ENCODE measurements at regions not wholly inside any gene's neighbourhood (a gene's known extent, or its start where the extent isn't known, plus 50 kb on each side); places are given as distances from the start of the nearest gene placed in this dataset.
"Not testable (repeated sequence)": the region's sequence is repeated elsewhere in the genome, so short reads cannot be mapped to it uniquely, and the experiment has no call there.

GRCh38 chr6:71007298-71007697 is 50.4 kb upstream of the B3GAT2 start:
- not testable (repeated sequence) for H3K27ac ChIP-seq (ENCODE audit: low read depth, low read length); H3K4me3 ChIP-seq (ENCODE audit: low read depth in 1 of 5, low read length in 5 of 5); H3K9ac ChIP-seq (ENCODE audit: low read length in 5 of 5); H3K36me3 ChIP-seq (ENCODE audit: control insufficient read depth in 5 of 5, insufficient read depth in 5 of 5, low read length in 5 of 5); H3K4me1 ChIP-seq (ENCODE audit: control insufficient read depth in 5 of 5, insufficient read depth in 5 of 5, low read length in 5 of 5); H3K27me3 ChIP-seq (ENCODE audit: control insufficient read depth in 5 of 5, insufficient read depth in 4 of 5, low read length in 5 of 5)
- H3K9me3 ChIP-seq (ENCODE audit: control insufficient read depth in 5 of 5, low read length in 5 of 5): peaks cover 0 to 14% (median 3%) of the 10 kb centered on the region in 5 donors

- no peaks in the 10 kb centered on the region for H3K36me3 ChIP-seq (ENCODE audit: control insufficient read depth in 5 of 5, insufficient read depth in 5 of 5, low read length in 5 of 5)
- no peaks in the 10 kb centered on the region for H3K4me1 ChIP-seq (ENCODE audit: control insufficient read depth in 5 of 5, insufficient read depth in 5 of 5, low read length in 5 of 5)
- H3K4me3 ChIP-seq (ENCODE audit: low read depth in 1 of 5, low read length in 5 of 5): no peak overlapping the region
- H3K9me3 ChIP-seq (ENCODE audit: control insufficient read depth in 5 of 5, low read length in 5 of 5): peaks cover 0 to 3% (median 0%) of the 10 kb centered on the region in 5 donors
- no peak overlapping the region for H3K27ac ChIP-seq (ENCODE audit: low read depth, low read length)
- H3K27me3 ChIP-seq (ENCODE audit: control insufficient read depth in 5 of 5, insufficient read depth in 4 of 5, low read length in 5 of 5): peaks cover 0 to 2% (median 0%) of the 10 kb centered on the region in 5 donors
- H3K9ac ChIP-seq (ENCODE audit: low read length in 5 of 5): no peak overlapping the region
Observed at GRCh38 chr6:71011871-71012371, 55.1 kb upstream of the B3GAT2 start.

- Histone ChIP-seq H3K9me3 (ENCODE audit: control insufficient read depth in 5 of 5, low read length in 5 of 5) (no peaks in the 10 kb centered on the region), H3K27me3 (ENCODE audit: control insufficient read depth in 5 of 5, insufficient read depth in 4 of 5, low read length in 5 of 5) (peaks cover 0 to 2% (median 0%) of the 10 kb centered on the region in 5 donors), H3K36me3 (ENCODE audit: control insufficient read depth in 5 of 5, insufficient read depth in 5 of 5, low read length in 5 of 5) (no peaks in the 10 kb centered on the region)
Observed at GRCh38 chr6:71012866-71013469, 56.1 kb upstream of the B3GAT2 start.

GRCh38 chr6:71015392-71015791 is 58.5 kb upstream of the B3GAT2 start:
- H3K9me3 ChIP-seq (ENCODE audit: control insufficient read depth in 5 of 5, low read length in 5 of 5): no peaks in the 10 kb centered on the region
- H3K9ac ChIP-seq (ENCODE audit: low read length in 5 of 5): no peak overlapping the region
- H3K27me3 ChIP-seq (ENCODE audit: control insufficient read depth in 5 of 5, insufficient read depth in 4 of 5, low read length in 5 of 5): peaks cover 0 to 2% (median 0%) of the 10 kb centered on the region in 5 donors
- no peak overlapping the region for H3K4me3 ChIP-seq (ENCODE audit: low read depth in 1 of 5, low read length in 5 of 5)
- H3K4me1 ChIP-seq (ENCODE audit: control insufficient read depth in 5 of 5, insufficient read depth in 5 of 5, low read length in 5 of 5): no peaks in the 10 kb centered on the region
- H3K27ac ChIP-seq (ENCODE audit: low read depth, low read length): no peak overlapping the region
- H3K36me3 ChIP-seq (ENCODE audit: control insufficient read depth in 5 of 5, insufficient read depth in 5 of 5, low read length in 5 of 5): no peaks in the 10 kb centered on the region

More at GRCh38 chr6:71012866-71013469, 56.1 kb upstream of the B3GAT2 start:
- Histone ChIP-seq H3K4me3 (ENCODE audit: low read depth in 1 of 5, low read length in 5 of 5) (no peak overlapping the region), H3K4me1 (ENCODE audit: control insufficient read depth in 5 of 5, insufficient read depth in 5 of 5, low read length in 5 of 5) (no peaks in the 10 kb centered on the region), H3K27ac (ENCODE audit: low read depth, low read length) (no peak overlapping the region), H3K9ac (ENCODE audit: low read length in 5 of 5) (no peak overlapping the region)

GRCh38 chr6:71028236-71028876 is 71.5 kb upstream of the B3GAT2 start:
- Histone ChIP-seq H3K4me3 (ENCODE audit: low read depth in 1 of 5, low read length in 5 of 5) (no peak overlapping the region), H3K4me1 (ENCODE audit: control insufficient read depth in 5 of 5, insufficient read depth in 5 of 5, low read length in 5 of 5) (peaks cover 0 to 8% (median 8%) of the 10 kb centered on the region in 5 donors)

GRCh38 chr6:71028877-71029252 is 72.0 kb upstream of the B3GAT2 start:
- H3K9me3 ChIP-seq (ENCODE audit: control insufficient read depth in 5 of 5, low read length in 5 of 5): no peaks in the 10 kb centered on the region
- H3K4me3 ChIP-seq (ENCODE audit: low read depth in 1 of 5, low read length in 5 of 5): no peak overlapping the region
- no peak overlapping the region for H3K27ac ChIP-seq (ENCODE audit: low read depth, low read length)
- H3K4me1 ChIP-seq (ENCODE audit: control insufficient read depth in 5 of 5, insufficient read depth in 5 of 5, low read length in 5 of 5): peaks cover 0 to 8% (median 8%) of the 10 kb centered on the region in 5 donors
- no peaks in the 10 kb centered on the region for H3K36me3 ChIP-seq (ENCODE audit: control insufficient read depth in 5 of 5, insufficient read depth in 5 of 5, low read length in 5 of 5)
- H3K27me3 ChIP-seq (ENCODE audit: control insufficient read depth in 5 of 5, insufficient read depth in 4 of 5, low read length in 5 of 5): no peaks in the 10 kb centered on the region
- no peak overlapping the region for H3K9ac ChIP-seq (ENCODE audit: low read length in 5 of 5)

More at GRCh38 chr6:71028236-71028876, 71.5 kb upstream of the B3GAT2 start:
- no peak overlapping the region for H3K9ac ChIP-seq (ENCODE audit: low read length in 5 of 5)
- H3K27ac ChIP-seq (ENCODE audit: low read depth, low read length): no peak overlapping the region
- H3K9me3 ChIP-seq (ENCODE audit: control insufficient read depth in 5 of 5, low read length in 5 of 5): no peaks in the 10 kb centered on the region
- no peaks in the 10 kb centered on the region for H3K27me3 ChIP-seq (ENCODE audit: control insufficient read depth in 5 of 5, insufficient read depth in 4 of 5, low read length in 5 of 5)
- no peaks in the 10 kb centered on the region for H3K36me3 ChIP-seq (ENCODE audit: control insufficient read depth in 5 of 5, insufficient read depth in 5 of 5, low read length in 5 of 5)

GRCh38 chr6:71029555-71029954 is 72.7 kb upstream of the B3GAT2 start:
- Histone ChIP-seq H3K4me3 (ENCODE audit: low read depth in 1 of 5, low read length in 5 of 5) (no peak overlapping the region), H3K36me3 (ENCODE audit: control insufficient read depth in 5 of 5, insufficient read depth in 5 of 5, low read length in 5 of 5) (no peaks in the 10 kb centered on the region), H3K9me3 (ENCODE audit: control insufficient read depth in 5 of 5, low read length in 5 of 5) (no peaks in the 10 kb centered on the region), H3K9ac (ENCODE audit: low read length in 5 of 5) (no peak overlapping the region), H3K4me1 (ENCODE audit: control insufficient read depth in 5 of 5, insufficient read depth in 5 of 5, low read length in 5 of 5) (peaks cover 0 to 8% (median 8%) of the 10 kb centered on the region in 5 donors), H3K27ac (ENCODE audit: low read depth, low read length) (no peak overlapping the region), H3K27me3 (ENCODE audit: control insufficient read depth in 5 of 5, insufficient read depth in 4 of 5, low read length in 5 of 5) (no peaks in the 10 kb centered on the region)

- Histone ChIP-seq H3K27ac (ENCODE audit: low read depth, low read length) (no peak overlapping the region), H3K27me3 (ENCODE audit: control insufficient read depth in 5 of 5, insufficient read depth in 4 of 5, low read length in 5 of 5) (no peaks in the 10 kb centered on the region), H3K4me1 (ENCODE audit: control insufficient read depth in 5 of 5, insufficient read depth in 5 of 5, low read length in 5 of 5) (peaks cover 0 to 8% (median 8%) of the 10 kb centered on the region in 5 donors), H3K36me3 (ENCODE audit: control insufficient read depth in 5 of 5, insufficient read depth in 5 of 5, low read length in 5 of 5) (no peaks in the 10 kb centered on the region), H3K9me3 (ENCODE audit: control insufficient read depth in 5 of 5, low read length in 5 of 5) (no peaks in the 10 kb centered on the region), H3K4me3 (ENCODE audit: low read depth in 1 of 5, low read length in 5 of 5) (no peak overlapping the region), H3K9ac (ENCODE audit: low read length in 5 of 5) (no peak overlapping the region)
Observed at GRCh38 chr6:71031912-71032311, 75.1 kb upstream of the B3GAT2 start.

GRCh38 chr6:71033171-71033570 is 76.3 kb upstream of the B3GAT2 start:
- H3K4me3 ChIP-seq (ENCODE audit: low read depth in 1 of 5, low read length in 5 of 5): no peak overlapping the region
- no peak overlapping the region for H3K9ac ChIP-seq (ENCODE audit: low read length in 5 of 5)
- H3K9me3 ChIP-seq (ENCODE audit: control insufficient read depth in 5 of 5, low read length in 5 of 5): no peaks in the 10 kb centered on the region
- H3K4me1 ChIP-seq (ENCODE audit: control insufficient read depth in 5 of 5, insufficient read depth in 5 of 5, low read length in 5 of 5): peaks cover 0 to 6% (median 5%) of the 10 kb centered on the region in 5 donors
- no peaks in the 10 kb centered on the region for H3K27me3 ChIP-seq (ENCODE audit: control insufficient read depth in 5 of 5, insufficient read depth in 4 of 5, low read length in 5 of 5)
- H3K27ac ChIP-seq (ENCODE audit: low read depth, low read length): no peak overlapping the region
- H3K36me3 ChIP-seq (ENCODE audit: control insufficient read depth in 5 of 5, insufficient read depth in 5 of 5, low read length in 5 of 5): no peaks in the 10 kb centered on the region

GRCh38 chr6:71033890-71034289 is 77.0 kb upstream of the B3GAT2 start:
- H3K36me3 ChIP-seq (ENCODE audit: control insufficient read depth in 5 of 5, insufficient read depth in 5 of 5, low read length in 5 of 5): no peaks in the 10 kb centered on the region
- H3K9me3 ChIP-seq (ENCODE audit: control insufficient read depth in 5 of 5, low read length in 5 of 5): no peaks in the 10 kb centered on the region
- H3K27ac ChIP-seq (ENCODE audit: low read depth, low read length): no peak overlapping the region
- no peak overlapping the region for H3K4me3 ChIP-seq (ENCODE audit: low read depth in 1 of 5, low read length in 5 of 5)
- H3K4me1 ChIP-seq (ENCODE audit: control insufficient read depth in 5 of 5, insufficient read depth in 5 of 5, low read length in 5 of 5): no peaks in the 10 kb centered on the region
- no peaks in the 10 kb centered on the region for H3K27me3 ChIP-seq (ENCODE audit: control insufficient read depth in 5 of 5, insufficient read depth in 4 of 5, low read length in 5 of 5)
- H3K9ac ChIP-seq (ENCODE audit: low read length in 5 of 5): no peak overlapping the region

Measured in subcutaneous abdominal adipose tissue (tissue), 5 donors.